ENCODE measurements at regions not wholly inside any gene's neighbourhood (a gene's known extent, or its start where the extent isn't known, plus 50 kb on each side); places are given as distances from the start of the nearest gene placed in this dataset.

DNA sequence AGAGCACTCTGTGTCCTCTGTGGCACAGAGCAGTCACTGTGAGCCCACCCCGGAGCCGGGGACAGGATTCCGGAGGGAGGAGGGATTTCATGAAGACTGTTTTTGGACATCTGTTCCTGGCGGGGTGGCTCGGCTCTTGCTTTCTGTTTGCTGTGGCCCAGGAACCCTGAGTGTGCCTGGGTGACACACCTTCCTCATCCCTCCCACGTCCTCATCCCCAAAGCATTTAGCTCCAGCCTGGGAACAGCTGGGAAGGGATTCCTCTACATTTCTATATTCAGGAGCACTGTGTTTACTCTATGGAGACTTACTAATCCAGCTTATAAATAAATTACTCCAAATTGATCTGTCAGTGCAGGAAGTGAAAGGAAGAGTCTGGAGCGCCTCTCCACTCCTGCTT, 97.8 kb upstream of the UBL3 start:
- no peaks in the 10 kb centered on the region for H3K4me1 ChIP-seq (ENCODE audit: control insufficient read depth, extremely low read depth, insufficient read depth, low read length)
- H3K27ac ChIP-seq (ENCODE audit: insufficient read depth, low read length) = no peak overlapping the region
- no peak overlapping the region for H2AFZ ChIP-seq (ENCODE audit: low read length)
- no peaks in the 10 kb centered on the region for H3K36me3 ChIP-seq (ENCODE audit: control insufficient read depth, insufficient read depth, low read length)
- no peak for TF ChIP-seq EZH2 (IDR thresholded peaks at IDR 0.05; ENCODE audit: low read length, missing control alignments)
- TF ChIP-seq, protein P1, sequence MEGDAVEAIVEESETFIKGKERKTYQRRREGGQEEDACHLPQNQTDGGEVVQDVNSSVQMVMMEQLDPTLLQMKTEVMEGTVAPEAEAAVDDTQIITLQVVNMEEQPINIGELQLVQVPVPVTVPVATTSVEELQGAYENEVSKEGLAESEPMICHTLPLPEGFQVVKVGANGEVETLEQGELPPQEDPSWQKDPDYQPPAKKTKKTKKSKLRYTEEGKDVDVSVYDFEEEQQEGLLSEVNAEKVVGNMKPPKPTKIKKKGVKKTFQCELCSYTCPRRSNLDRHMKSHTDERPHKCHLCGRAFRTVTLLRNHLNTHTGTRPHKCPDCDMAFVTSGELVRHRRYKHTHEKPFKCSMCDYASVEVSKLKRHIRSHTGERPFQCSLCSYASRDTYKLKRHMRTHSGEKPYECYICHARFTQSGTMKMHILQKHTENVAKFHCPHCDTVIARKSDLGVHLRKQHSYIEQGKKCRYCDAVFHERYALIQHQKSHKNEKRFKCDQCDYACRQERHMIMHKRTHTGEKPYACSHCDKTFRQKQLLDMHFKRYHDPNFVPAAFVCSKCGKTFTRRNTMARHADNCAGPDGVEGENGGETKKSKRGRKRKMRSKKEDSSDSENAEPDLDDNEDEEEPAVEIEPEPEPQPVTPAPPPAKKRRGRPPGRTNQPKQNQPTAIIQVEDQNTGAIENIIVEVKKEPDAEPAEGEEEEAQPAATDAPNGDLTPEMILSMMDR (conservative IDR thresholded peaks at IDR 0.05 in 1 of 2, IDR thresholded peaks at IDR 0.05 in 1 of 2; ENCODE audit: low read depth in 1 of 2, low read length in 2 of 2) = no peak
- no peaks in the 10 kb centered on the region for H3K79me2 ChIP-seq (ENCODE audit: control insufficient read depth, insufficient read depth, low read length)
- H4K20me1 ChIP-seq (ENCODE audit: control insufficient read depth, extremely low read depth, insufficient read depth, low read length) = no peaks in the 10 kb centered on the region
- H3K27me3 ChIP-seq (ENCODE audit: control insufficient read depth, insufficient read depth, low read length) = no peaks in the 10 kb centered on the region
- H3K9ac ChIP-seq (ENCODE audit: insufficient read depth, low read length) = no peak overlapping the region
- peak; percentile 11 to 45 for DNase-seq (ENCODE audit: low read depth in 2 of 2)
- no peaks in the 10 kb centered on the region for H3K9me3 ChIP-seq (ENCODE audit: control insufficient read depth, insufficient read depth, low read depth, low read length)
- H3K4me3 ChIP-seq (replicated peaks in 1 of 4; ENCODE audit: control extremely low read depth in 1 of 4, insufficient read depth in 1 of 4, low read depth in 3 of 4, low read length in 4 of 4) = no peak overlapping the region
- H3K4me2 ChIP-seq (ENCODE audit: extremely low read depth, insufficient read depth, low read length) = peak overlapping the region; percentile 6

GRCh38 chr13:29947839-29948238, 97.4 kb upstream of the UBL3 start:
- Histone ChIP-seq H3K27ac (ENCODE audit: insufficient read depth, low read length) (no peak overlapping the region), H3K4me2 (ENCODE audit: extremely low read depth, insufficient read depth, low read length) (no peak overlapping the region), H3K4me3 (replicated peaks in 1 of 4; ENCODE audit: control extremely low read depth in 1 of 4, insufficient read depth in 1 of 4, low read depth in 3 of 4, low read length in 4 of 4) (no peak overlapping the region)

DNA sequence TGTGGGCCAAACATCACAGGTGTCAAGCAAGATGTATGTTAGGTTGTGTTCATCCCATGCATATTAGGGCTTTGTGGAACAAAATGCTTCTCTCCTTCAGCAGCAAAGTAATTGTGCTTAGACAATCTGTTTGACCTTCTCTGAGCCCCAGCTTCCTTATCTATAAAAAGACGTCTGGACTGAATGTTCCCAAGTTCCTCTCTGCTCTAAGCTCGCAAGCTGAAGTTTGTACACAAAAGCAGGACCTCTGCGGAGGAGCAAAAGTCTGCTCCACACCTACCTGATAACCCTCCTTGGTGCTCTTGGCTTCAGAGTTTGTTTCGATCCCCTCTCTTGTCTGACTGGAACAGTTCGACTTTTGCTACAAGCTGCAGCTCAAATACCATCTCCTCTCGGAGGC, 95.7 kb upstream of the UBL3 start:
- H3K4me1 ChIP-seq (ENCODE audit: control insufficient read depth, extremely low read depth, insufficient read depth, low read length) = no peaks in the 10 kb centered on the region
- no peaks in the 10 kb centered on the region for H3K9me3 ChIP-seq (ENCODE audit: control insufficient read depth, insufficient read depth, low read depth, low read length)
- TF ChIP-seq, protein P1 (conservative IDR thresholded peaks at IDR 0.05 in 1 of 2, IDR thresholded peaks at IDR 0.05 in 1 of 2; ENCODE audit: low read depth in 1 of 2, low read length in 2 of 2) = no peak
- TF ChIP-seq EZH2 (IDR thresholded peaks at IDR 0.05; ENCODE audit: low read length, missing control alignments) = no peak
- no peak overlapping the region for H3K27ac ChIP-seq (ENCODE audit: insufficient read depth, low read length)
- H3K4me2 ChIP-seq (ENCODE audit: extremely low read depth, insufficient read depth, low read length) = no peak overlapping the region
- H3K4me3 ChIP-seq (replicated peaks in 1 of 4; ENCODE audit: control extremely low read depth in 1 of 4, insufficient read depth in 1 of 4, low read depth in 3 of 4, low read length in 4 of 4) = no peak overlapping the region
- no peaks in the 10 kb centered on the region for H3K79me2 ChIP-seq (ENCODE audit: control insufficient read depth, insufficient read depth, low read length)
- peaks cover 3% of the 10 kb centered on the region for H3K27me3 ChIP-seq (ENCODE audit: control insufficient read depth, insufficient read depth, low read length)
- no peak overlapping the region for H3K9ac ChIP-seq (ENCODE audit: insufficient read depth, low read length)
- no peaks in the 10 kb centered on the region for H4K20me1 ChIP-seq (ENCODE audit: control insufficient read depth, extremely low read depth, insufficient read depth, low read length)
- DNase-seq (ENCODE audit: low read depth in 2 of 2) = no peak
- no peaks in the 10 kb centered on the region for H3K36me3 ChIP-seq (ENCODE audit: control insufficient read depth, insufficient read depth, low read length)
- no peak overlapping the region for H2AFZ ChIP-seq (ENCODE audit: low read length)

More at GRCh38 chr13:29947839-29948238, 97.4 kb upstream of the UBL3 start:
- Histone ChIP-seq H2AFZ (ENCODE audit: low read length) (no peak overlapping the region), H3K36me3 (ENCODE audit: control insufficient read depth, insufficient read depth, low read length) (no peaks in the 10 kb centered on the region), H3K27me3 (ENCODE audit: control insufficient read depth, insufficient read depth, low read length) (no peaks in the 10 kb centered on the region), H4K20me1 (ENCODE audit: control insufficient read depth, extremely low read depth, insufficient read depth, low read length) (no peaks in the 10 kb centered on the region), H3K9me3 (ENCODE audit: control insufficient read depth, insufficient read depth, low read depth, low read length) (no peaks in the 10 kb centered on the region), H3K9ac (ENCODE audit: insufficient read depth, low read length) (no peak overlapping the region), H3K4me1 (ENCODE audit: control insufficient read depth, extremely low read depth, insufficient read depth, low read length) (no peaks in the 10 kb centered on the region), H3K79me2 (ENCODE audit: control insufficient read depth, insufficient read depth, low read length) (no peaks in the 10 kb centered on the region)
- DNase-seq (ENCODE audit: low read depth in 2 of 2) = no peak
- TF ChIP-seq EZH2 (IDR thresholded peaks at IDR 0.05; ENCODE audit: low read length, missing control alignments) = no peak
- TF ChIP-seq, protein P1 (conservative IDR thresholded peaks at IDR 0.05 in 1 of 2, IDR thresholded peaks at IDR 0.05 in 1 of 2; ENCODE audit: low read depth in 1 of 2, low read length in 2 of 2) = no peak

Data from fibroblast of lung (primary cell).